HUES64 (cell line): ENCODE measurements at regions not wholly inside any gene's neighbourhood (a gene's known extent, or its start where the extent isn't known, plus 50 kb on each side); places are given as distances from the start of the nearest gene placed in this dataset.

Source experiments
- H3K27ac ChIP-seq: 2 replicates; pipeline ENCODE4 v1.7.0; 2013; ENCODE audit warnings: low read depth, low read length, inconsistent platforms
- H3K27me3 ChIP-seq: 2 replicates; pipeline ENCODE4 v1.6.1; 2013; ENCODE audit warnings: mild to moderate bottlenecking, low read length; ENCODE audit not compliant: insufficient read depth
- H3K36me3 ChIP-seq: 2 replicates; pipeline ENCODE4 v1.6.1; 2013; ENCODE audit warnings: mild to moderate bottlenecking, low read length; ENCODE audit not compliant: insufficient read depth
- H3K4me1 ChIP-seq: 2 replicates; pipeline ENCODE4 v1.6.1; 2013; ENCODE audit warnings: mild to moderate bottlenecking, low read length, moderate library complexity; ENCODE audit not compliant: insufficient read depth
- H3K4me3 ChIP-seq: 2 replicates; pipeline ENCODE4 v1.5.1; 2013; ENCODE audit warnings: mild to moderate bottlenecking, low read length, moderate library complexity
- H3K9ac ChIP-seq: 2 replicates; pipeline ENCODE4 v1.6.1; 2013; ENCODE audit warnings: mild to moderate bottlenecking, low read depth, low read length
- H3K9me3 ChIP-seq: 2 replicates; pipeline ENCODE4 v1.6.1; 2013; ENCODE audit warnings: low read depth, low read length; ENCODE audit not compliant: insufficient read depth
- WGBS: fragments of 150-250, 120-280 bp; methylation state at CpG from one replicate; pipeline ENCODE4 v1.1.7; 2013; ENCODE audit warnings: missing lambda C conversion rate; 5-methylcytosine and 5-hydroxymethylcytosine counted together

DNA sequence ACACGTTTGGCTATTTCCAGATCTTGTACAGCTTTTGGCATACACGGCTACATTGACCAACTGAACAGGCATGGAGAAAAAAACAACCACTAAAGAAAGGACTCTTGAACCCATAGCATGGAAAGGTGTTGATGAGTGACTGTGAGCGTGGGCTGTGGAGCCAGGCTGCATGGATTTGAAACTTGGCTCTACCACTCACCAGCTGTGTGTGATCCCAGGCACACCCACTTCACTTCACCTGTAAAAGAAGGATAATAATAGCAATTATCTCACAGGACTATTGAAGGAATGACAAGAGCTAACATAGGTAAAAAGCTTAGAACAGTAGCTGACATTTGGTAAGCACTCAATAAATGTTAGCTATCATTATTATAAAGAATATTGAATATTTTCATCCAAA is 301.7 kb upstream of the CPEB2 start:
- H3K4me3 ChIP-seq: no peak overlapping the region
- no peak overlapping the region for H3K9ac ChIP-seq
- no peak overlapping the region for H3K27ac ChIP-seq
- no peaks in the 10 kb centered on the region for H3K36me3 ChIP-seq
- WGBS: 91% methylated on average over 2 of the region's 3 CpGs
- H3K4me1 ChIP-seq: no peaks in the 10 kb centered on the region
- H3K9me3 ChIP-seq: no peaks in the 10 kb centered on the region
- H3K27me3 ChIP-seq: no peaks in the 10 kb centered on the region

DNA sequence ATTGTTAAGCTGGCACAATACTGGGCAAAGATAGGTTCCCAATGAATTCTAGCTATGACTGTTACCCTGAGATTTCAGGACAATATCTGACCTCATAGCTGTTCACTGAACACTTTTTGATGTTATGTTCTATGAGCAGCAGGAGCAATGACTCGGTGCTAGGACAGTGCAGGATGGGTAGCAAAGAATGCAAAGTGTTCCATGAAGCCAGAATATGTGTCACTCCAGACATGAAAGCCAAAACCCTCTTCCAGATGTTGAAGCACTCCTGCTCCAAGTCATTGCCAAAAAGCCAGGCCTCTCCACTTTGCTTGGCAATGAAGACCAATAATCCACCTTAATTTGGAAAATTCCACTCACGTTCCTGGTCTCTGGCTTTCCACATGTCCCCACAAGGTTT is 300.9 kb upstream of the CPEB2 start:
- Histone ChIP-seq H3K9me3 (no peaks in the 10 kb centered on the region), H3K9ac (no peak overlapping the region), H3K27me3 (no peaks in the 10 kb centered on the region), H3K4me3 (no peak overlapping the region), H3K27ac (no peak overlapping the region), H3K4me1 (no peaks in the 10 kb centered on the region), H3K36me3 (no peaks in the 10 kb centered on the region)
- WGBS: 91% methylated on average over 2 of the region's 2 CpGs

DNA sequence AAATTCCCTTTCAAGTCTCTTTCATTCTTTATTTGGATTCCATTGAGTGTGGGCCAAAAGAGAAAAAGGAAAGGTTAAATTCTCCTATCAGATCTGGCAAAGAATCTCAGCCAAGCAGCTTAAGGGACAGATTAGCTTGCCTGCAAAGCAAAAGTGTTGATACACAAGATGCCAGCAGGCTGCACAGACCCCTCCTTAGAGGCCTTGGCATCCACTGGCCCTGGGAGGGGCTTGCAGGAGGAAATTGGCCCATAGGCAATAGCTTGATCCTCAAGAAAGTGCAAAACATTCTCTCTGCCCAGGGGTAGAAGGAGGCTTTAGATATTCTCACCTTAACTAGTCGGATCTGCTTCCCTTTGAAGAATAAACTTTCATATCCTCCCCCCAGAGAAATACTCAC is 300.4 kb upstream of the CPEB2 start:
- H3K36me3 ChIP-seq: no peaks in the 10 kb centered on the region
- H3K27me3 ChIP-seq: no peaks in the 10 kb centered on the region
- no peak overlapping the region for H3K27ac ChIP-seq
- H3K9ac ChIP-seq: no peak overlapping the region
- 93% methylated on average over 1 of the region's 1 CpG for WGBS
- H3K4me1 ChIP-seq: no peaks in the 10 kb centered on the region
- no peaks in the 10 kb centered on the region for H3K9me3 ChIP-seq
- H3K4me3 ChIP-seq: no peak overlapping the region

DNA sequence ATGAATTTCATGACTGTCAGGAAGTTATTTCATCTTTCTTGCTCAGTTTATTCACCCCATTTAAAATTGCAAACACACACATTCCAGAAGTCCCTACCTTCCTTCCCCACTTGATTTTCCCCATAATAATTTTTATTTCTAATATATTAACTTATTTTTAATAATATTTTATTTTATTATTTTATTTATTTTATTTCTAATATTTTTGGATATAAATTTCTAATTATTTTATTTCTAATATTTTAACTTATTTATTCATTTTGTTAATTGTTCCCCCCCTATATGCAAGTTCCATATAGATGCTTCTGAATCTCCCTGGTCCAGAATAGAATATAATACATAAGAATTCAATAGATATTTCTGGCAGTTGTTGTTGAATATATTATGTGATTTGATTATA is 293.7 kb upstream of the CPEB2 start:
- H3K9ac ChIP-seq: no peak overlapping the region
- no peak overlapping the region for H3K4me3 ChIP-seq
- no peaks in the 10 kb centered on the region for H3K9me3 ChIP-seq
- no peak overlapping the region for H3K27ac ChIP-seq
- no peaks in the 10 kb centered on the region for H3K36me3 ChIP-seq
- H3K4me1 ChIP-seq: no peaks in the 10 kb centered on the region
- H3K27me3 ChIP-seq: no peaks in the 10 kb centered on the region

DNA sequence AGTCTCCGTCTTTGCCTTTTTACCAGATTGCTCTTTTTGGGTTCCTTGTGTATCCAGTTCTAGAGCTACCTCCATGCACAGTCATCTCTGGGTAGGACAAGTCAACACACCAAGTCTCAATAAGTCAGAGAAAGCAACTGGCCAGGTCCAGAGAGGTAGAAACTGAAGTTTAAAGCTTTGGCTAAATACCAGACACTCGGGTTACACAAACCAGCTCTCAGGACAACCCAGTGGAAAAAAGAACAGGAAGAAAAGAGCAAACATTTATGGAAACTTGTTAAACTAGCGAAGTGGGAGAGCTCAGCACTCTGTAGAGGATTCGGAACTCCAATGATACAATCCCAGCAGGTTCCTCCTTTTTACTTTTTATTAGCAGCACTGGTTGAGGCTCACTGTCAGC is 291.0 kb upstream of the CPEB2 start:
- no peaks in the 10 kb centered on the region for H3K9me3 ChIP-seq
- H3K27ac ChIP-seq: no peak overlapping the region
- H3K36me3 ChIP-seq: no peaks in the 10 kb centered on the region
- H3K4me3 ChIP-seq: no peak overlapping the region
- H3K4me1 ChIP-seq: no peaks in the 10 kb centered on the region
- no peak overlapping the region for H3K9ac ChIP-seq
- H3K27me3 ChIP-seq: no peaks in the 10 kb centered on the region
- WGBS: 95% methylated on average over 4 of the region's 4 CpGs

DNA sequence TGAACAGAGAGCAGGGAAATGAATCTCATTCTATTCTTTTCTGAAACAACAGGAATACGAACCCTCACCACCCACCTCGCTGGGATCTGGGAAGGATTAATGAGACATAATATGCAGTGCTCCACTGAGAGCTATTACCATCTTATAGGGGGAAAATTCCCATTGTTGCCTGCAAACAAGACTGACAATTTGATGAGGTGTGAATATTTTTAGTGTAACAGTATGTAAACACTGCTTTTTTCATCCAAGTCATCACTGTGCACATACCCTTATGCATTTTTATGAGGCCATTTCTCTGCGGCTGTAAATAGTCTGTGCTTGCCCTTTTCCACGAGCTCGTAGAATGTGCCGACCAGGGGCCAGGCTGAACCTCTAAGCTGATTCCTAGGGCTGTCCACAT is 285.6 kb upstream of the CPEB2 start:
- H3K4me1 ChIP-seq: no peaks in the 10 kb centered on the region
- WGBS: 97% methylated on average over 4 of the region's 6 CpGs
- H3K36me3 ChIP-seq: no peaks in the 10 kb centered on the region
- H3K9me3 ChIP-seq: no peaks in the 10 kb centered on the region
- H3K4me3 ChIP-seq: no peak overlapping the region
- no peak overlapping the region for H3K9ac ChIP-seq
- no peaks in the 10 kb centered on the region for H3K27me3 ChIP-seq
- no peak overlapping the region for H3K27ac ChIP-seq

DNA sequence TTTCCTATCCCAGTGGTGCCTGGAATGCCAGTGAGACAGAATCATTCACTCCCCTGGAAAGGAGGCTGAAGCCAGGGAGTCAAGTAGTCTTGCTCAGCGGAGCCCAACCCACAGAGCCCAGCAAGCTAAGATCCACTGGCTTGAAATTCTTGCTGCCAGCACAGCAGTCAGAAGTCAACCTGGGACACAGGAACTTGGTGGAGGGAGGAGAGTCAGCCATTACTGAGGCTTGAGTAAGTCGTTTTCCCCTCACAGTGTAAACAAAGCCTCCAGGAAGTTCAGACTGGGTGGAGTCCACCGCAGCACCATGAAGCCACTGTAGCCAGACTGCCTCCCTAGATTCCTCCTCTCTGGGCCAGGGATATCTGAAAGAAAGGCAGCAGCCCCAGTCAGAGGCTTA is 283.2 kb upstream of the CPEB2 start:
- H3K9ac ChIP-seq: no peak overlapping the region
- no peak overlapping the region for H3K4me3 ChIP-seq
- no peaks in the 10 kb centered on the region for H3K4me1 ChIP-seq
- H3K9me3 ChIP-seq: no peaks in the 10 kb centered on the region
- no peak overlapping the region for H3K27ac ChIP-seq
- H3K36me3 ChIP-seq: no peaks in the 10 kb centered on the region
- no peaks in the 10 kb centered on the region for H3K27me3 ChIP-seq
- 76% methylated on average over 3 of the region's 3 CpGs for WGBS

DNA sequence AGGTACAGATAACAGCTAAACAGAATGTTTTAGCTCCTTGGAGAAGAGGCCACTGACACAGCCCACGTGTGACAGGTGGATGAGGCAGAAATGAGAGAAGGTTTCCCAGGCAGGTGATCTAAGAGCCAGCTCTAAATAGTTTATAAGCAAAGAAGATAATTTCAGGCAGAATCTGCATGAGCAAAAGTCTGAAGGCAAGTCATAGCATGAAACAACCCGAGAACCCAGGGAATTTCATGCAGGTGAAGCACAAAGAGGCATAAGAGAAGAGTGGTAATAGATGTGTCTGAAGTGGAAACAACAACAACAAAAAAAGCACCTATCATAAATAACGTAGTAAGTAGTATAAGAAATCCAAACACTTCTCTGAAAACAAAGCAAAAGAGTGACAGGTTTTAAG is 275.8 kb upstream of the CPEB2 start:
- 0 out of 2 replicates have a peak, but pooled peaks cover 8% of the 10 kb centered on the region for H3K4me1 ChIP-seq
- WGBS: 82% methylated on average over 2 of the region's 3 CpGs
- H3K9me3 ChIP-seq: no peaks in the 10 kb centered on the region
- no peak overlapping the region for H3K9ac ChIP-seq
- H3K36me3 ChIP-seq: no peaks in the 10 kb centered on the region
- H3K27ac ChIP-seq: no peak overlapping the region
- no peaks in the 10 kb centered on the region for H3K27me3 ChIP-seq
- no peak overlapping the region for H3K4me3 ChIP-seq

DNA sequence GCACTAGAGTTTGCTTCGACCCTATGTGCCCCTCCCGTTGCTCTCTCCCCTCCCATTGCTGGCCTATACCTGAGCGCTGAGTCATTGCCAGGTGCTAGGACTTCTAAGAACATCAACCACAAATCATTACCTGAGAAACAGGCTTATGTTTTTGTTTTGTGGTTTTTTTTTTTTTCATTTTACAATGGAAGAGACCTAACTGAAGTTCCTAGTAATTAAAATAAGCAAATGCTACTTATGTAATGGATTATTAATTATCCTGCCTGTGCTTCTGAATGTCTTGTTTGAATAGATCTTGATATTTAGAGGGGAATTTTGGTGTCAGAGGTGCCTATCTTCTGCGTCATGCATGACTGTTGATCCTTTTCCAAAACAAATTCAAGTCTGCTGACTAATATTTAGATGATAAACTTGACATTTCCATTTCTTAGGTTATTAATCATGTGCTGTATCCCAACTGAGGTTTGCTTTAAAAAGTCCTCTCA is 275.4 kb upstream of the CPEB2 start:
- Histone ChIP-seq H3K4me1 (0 out of 2 replicates have a peak, but pooled peaks cover 8% of the 10 kb centered on the region), H3K4me3 (no peak overlapping the region), H3K27ac (no peak overlapping the region), H3K27me3 (no peaks in the 10 kb centered on the region), H3K9me3 (no peaks in the 10 kb centered on the region), H3K9ac (no peak overlapping the region), H3K36me3 (no peaks in the 10 kb centered on the region)
- WGBS: 94% methylated on average over 4 of the region's 4 CpGs

DNA sequence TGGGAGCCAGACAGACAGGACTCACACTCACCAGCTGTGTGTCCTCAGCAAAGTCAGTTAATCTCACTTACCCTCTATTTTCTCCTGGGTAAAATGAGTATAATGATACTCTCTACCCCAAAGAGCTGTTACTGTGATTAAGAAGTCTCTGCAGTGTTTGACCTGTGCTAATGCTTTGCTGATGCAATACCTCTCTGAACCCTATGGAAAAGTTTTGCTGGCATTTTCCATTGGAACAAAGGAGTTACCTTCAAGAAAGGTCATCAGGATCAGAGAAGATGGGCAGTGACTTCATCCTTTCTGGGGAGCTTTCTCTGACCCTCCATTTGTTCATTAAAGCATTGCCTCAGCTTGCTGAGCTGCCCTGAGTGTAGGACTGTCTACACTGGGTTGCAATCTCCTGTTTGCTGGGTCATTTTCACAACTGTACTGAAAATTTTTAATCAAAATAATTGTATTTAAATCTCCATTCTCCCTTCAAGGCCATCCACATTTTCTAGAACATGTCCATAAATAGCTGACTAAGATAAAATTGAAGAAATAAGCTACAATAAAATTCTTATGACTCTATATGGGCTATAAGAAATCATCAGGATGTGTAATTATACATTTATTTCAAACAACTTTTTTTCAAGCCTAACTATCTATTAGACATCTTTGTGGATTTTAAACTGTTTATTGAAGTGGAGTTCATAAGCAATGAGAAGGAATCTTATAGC is 272.8 kb upstream of the CPEB2 start:
- H3K36me3 ChIP-seq: no peaks in the 10 kb centered on the region
- H3K27me3 ChIP-seq: no peaks in the 10 kb centered on the region
- H3K9ac ChIP-seq: no peak overlapping the region
- 0 out of 2 replicates have a peak, but pooled peaks cover 8% of the 10 kb centered on the region for H3K4me1 ChIP-seq
- no peak overlapping the region for H3K4me3 ChIP-seq
- H3K9me3 ChIP-seq: no peaks in the 10 kb centered on the region
- H3K27ac ChIP-seq: no peak overlapping the region

DNA sequence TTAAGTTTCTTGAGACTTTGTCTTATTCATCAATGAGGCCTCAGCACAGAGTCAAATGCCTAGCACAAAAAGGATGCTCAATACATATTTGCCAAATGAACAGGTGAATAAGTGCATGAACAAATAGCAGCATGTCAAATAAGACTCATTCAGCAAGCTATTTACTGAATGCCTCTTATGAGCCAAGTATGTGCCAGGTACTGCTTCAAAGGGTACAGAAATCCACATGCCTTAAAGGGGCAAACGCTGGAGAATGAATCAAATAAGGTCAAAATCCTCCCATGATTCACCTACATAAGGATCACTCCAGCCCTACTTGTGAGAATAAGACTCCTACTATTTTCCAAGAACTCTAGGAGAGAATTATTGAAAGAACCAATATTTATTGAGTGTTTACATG is 260.2 kb upstream of the CPEB2 start:
- Histone ChIP-seq H3K9ac (no peak overlapping the region), H3K36me3 (no peaks in the 10 kb centered on the region), H3K27ac (no peak overlapping the region), H3K4me1 (peaks cover 16% of the 10 kb centered on the region), H3K9me3 (no peaks in the 10 kb centered on the region), H3K27me3 (no peaks in the 10 kb centered on the region), H3K4me3 (no peak overlapping the region)
- 91% methylated on average over 1 of the region's 1 CpG for WGBS

DNA sequence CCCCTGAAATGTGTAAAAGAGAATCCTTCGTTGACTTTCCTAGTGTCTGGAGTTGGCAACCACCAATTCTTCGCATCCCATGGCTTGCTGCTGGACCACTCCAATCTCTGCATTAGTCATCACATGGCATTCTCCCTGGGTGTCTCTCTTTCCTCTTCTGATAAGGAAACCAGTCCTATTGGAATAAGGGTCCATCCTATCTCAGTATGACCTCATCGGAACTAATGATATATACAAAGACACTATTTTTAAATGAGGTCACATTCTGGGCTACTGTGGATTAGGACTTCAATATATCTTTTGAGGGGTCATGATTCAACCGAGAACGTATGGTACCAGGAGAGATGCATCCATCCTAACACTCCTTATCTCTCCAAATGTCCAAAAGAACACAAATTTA is 259.1 kb upstream of the CPEB2 start:
- Histone ChIP-seq H3K9me3 (no peaks in the 10 kb centered on the region), H3K27me3 (no peaks in the 10 kb centered on the region), H3K9ac (no peak overlapping the region), H3K4me3 (no peak overlapping the region), H3K27ac (no peak overlapping the region), H3K4me1 (peaks cover 16% of the 10 kb centered on the region), H3K36me3 (no peaks in the 10 kb centered on the region)
- 97% methylated on average over 4 of the region's 5 CpGs for WGBS
